WERI-Rb-1 (cell line): ENCODE measurements at regions not wholly inside any gene's neighbourhood (a gene's known extent, or its start where the extent isn't known, plus 50 kb on each side); places are given as distances from the start of the nearest gene placed in this dataset.

Source experiments
- DNase-seq: peaks from one replicate; pipeline ENCODE4 v3.0.0-alpha.2; 2020
- H3K27ac ChIP-seq: fragments of 250-450 bp; sonication (Bioruptor Pico); 2 replicates; pipeline ENCODE4 v1.5.1; 2020; ENCODE audit warnings: mild to moderate bottlenecking, moderate library complexity
- H3K27me3 ChIP-seq: fragments of 250-450 bp; sonication (Bioruptor Pico); 2 replicates; pipeline ENCODE4 v1.5.1; 2021; ENCODE audit warnings: mild to moderate bottlenecking, low read depth, moderate library complexity; ENCODE audit not compliant: insufficient read depth, severe bottlenecking
- H3K36me3 ChIP-seq: fragments of 250-450 bp; sonication (Bioruptor Pico); 2 replicates; pipeline ENCODE4 v1.5.1; 2020; ENCODE audit warnings: mild to moderate bottlenecking, moderate library complexity
- H3K4me3 ChIP-seq: 2 replicates; pipeline ENCODE4 v1.5.1; 2011; ENCODE audit warnings: low read depth, mild to moderate bottlenecking, control low read depth, low read length
- H3K9me3 ChIP-seq: fragments of 250-450 bp; sonication (Bioruptor Pico); 2 replicates; pipeline ENCODE4 v1.5.1; 2021; ENCODE audit warnings: mild to moderate bottlenecking, moderate library complexity; ENCODE audit not compliant: severe bottlenecking
- CTCF ChIP-seq: IDR thresholded peaks from 2 replicates; pipeline ENCODE4 v1.5.1; 2011; ENCODE audit warnings: low read depth, mild to moderate bottlenecking, control low read depth, inconsistent platforms, low read length

GRCh38 chr13:79267560-79267959, 138.5 kb downstream of the RBM26 start:
- TF ChIP-seq CTCF = no peak
- Histone ChIP-seq H3K27ac (no peak overlapping the region), H3K36me3 (no peaks in the 10 kb centered on the region), H3K9me3 (no peaks in the 10 kb centered on the region), H3K4me3 (no peak overlapping the region), H3K27me3 (no peaks in the 10 kb centered on the region)
- DNase-seq = no peak

- no peak overlapping the region for H3K27ac ChIP-seq
- no peak for TF ChIP-seq CTCF
- H3K27me3 ChIP-seq = no peaks in the 10 kb centered on the region
- no peak for DNase-seq
- H3K9me3 ChIP-seq = no peaks in the 10 kb centered on the region
- no peaks in the 10 kb centered on the region for H3K36me3 ChIP-seq
- H3K4me3 ChIP-seq = no peak overlapping the region
Measured at GRCh38 chr13:79258489-79258888, 147.6 kb downstream of the RBM26 start.

- no peak for DNase-seq
- Histone ChIP-seq H3K27ac (no peak overlapping the region), H3K27me3 (no peaks in the 10 kb centered on the region), H3K4me3 (no peak overlapping the region), H3K36me3 (no peaks in the 10 kb centered on the region), H3K9me3 (no peaks in the 10 kb centered on the region)
- TF ChIP-seq CTCF = no peak
Measured at GRCh38 chr13:79246578-79246949, 159.5 kb downstream of the RBM26 start.

- no peak for DNase-seq
- Histone ChIP-seq H3K9me3 (no peaks in the 10 kb centered on the region), H3K27me3 (no peaks in the 10 kb centered on the region), H3K4me3 (no peak overlapping the region), H3K36me3 (no peaks in the 10 kb centered on the region), H3K27ac (no peak overlapping the region)
- no peak for TF ChIP-seq CTCF
Measured at GRCh38 chr13:79245937-79246577, 160.0 kb downstream of the RBM26 start.

GRCh38 chr13:79241697-79242096, 164.4 kb downstream of the RBM26 start:
- no peak for TF ChIP-seq CTCF
- DNase-seq = no peak
- H3K27ac ChIP-seq = no peak overlapping the region
- H3K36me3 ChIP-seq = no peaks in the 10 kb centered on the region
- H3K9me3 ChIP-seq = no peaks in the 10 kb centered on the region
- H3K27me3 ChIP-seq = no peaks in the 10 kb centered on the region
- H3K4me3 ChIP-seq = no peak overlapping the region

GRCh38 chr13:79237981-79238380, 168.1 kb downstream of the RBM26 start:
- H3K27me3 ChIP-seq = no peaks in the 10 kb centered on the region
- no peaks in the 10 kb centered on the region for H3K36me3 ChIP-seq
- no peak for DNase-seq
- H3K9me3 ChIP-seq = no peaks in the 10 kb centered on the region
- TF ChIP-seq CTCF = no peak
- no peak overlapping the region for H3K27ac ChIP-seq
- no peak overlapping the region for H3K4me3 ChIP-seq
